H1 (cell line): ENCODE measurements at regions not wholly inside any gene's neighbourhood (a gene's known extent, or its start where the extent isn't known, plus 50 kb on each side); places are given as distances from the start of the nearest gene placed in this dataset.

Source experiments
- CEBPB ChIP-seq: IDR thresholded peaks from 2 replicates; pipeline ENCODE4 v1.6.1; 2012; ENCODE audit warnings: low read depth, low read length
- CHD1 ChIP-seq: IDR thresholded peaks from 2 replicates; pipeline ENCODE4 v1.6.1; 2012; ENCODE audit warnings: low read depth, low read length, improper control_type of control experiment
- CTCF ChIP-seq, 3 experiments: IDR thresholded peaks; 1 replicate in 2 of 3; 2 replicates in 1 of 3; pipeline versions ENCODE4 v1.5.1 to v1.6.1; 2011; ENCODE audit warnings: low read length in 3 of 3, mild to moderate bottlenecking in 3 of 3, inconsistent platforms in 2 of 3, low read depth in 1 of 3, moderate library complexity in 1 of 3; ENCODE audit not compliant: insufficient read depth in 1 of 3; ENCODE audit errors: control extremely low read depth in 1 of 3
- EGR1 ChIP-seq: IDR thresholded peaks from 2 replicates; pipeline ENCODE4 v1.6.1; 2011; ENCODE audit warnings: low read depth, low read length, borderline replicate concordance
- EZH2 ChIP-seq: fragments of 200-600 bp; sonication (generic); IDR thresholded peaks from 2 replicates; pipeline ENCODE4 v1.7.1; 2012; ENCODE audit warnings: low read depth, mild to moderate bottlenecking, moderate library complexity, low read length, inconsistent platforms; ENCODE audit not compliant: severe bottlenecking
- JUND ChIP-seq: IDR thresholded peaks from 2 replicates; pipeline ENCODE4 v1.6.1; 2011; ENCODE audit warnings: mild to moderate bottlenecking, improper control_type of control experiment, low read length
- POLR2A ChIP-seq, 2 experiments: IDR thresholded peaks; 1 replicate in 1 of 2; 2 replicates in 1 of 2; pipeline ENCODE4 v1.6.1; 2011; ENCODE audit warnings: low read depth in 2 of 2, low read length in 2 of 2, mild to moderate bottlenecking in 2 of 2; ENCODE audit errors: control extremely low read depth in 1 of 2
- RAD21 ChIP-seq, 2 experiments: IDR thresholded peaks in 1 of 2; conservative IDR thresholded peaks in 1 of 2; 2 replicates each; pipeline ENCODE4 v1.6.1; 2011; ENCODE audit warnings: low read depth in 2 of 2, low read length in 2 of 2, improper control_type of control experiment in 1 of 2, inconsistent platforms in 1 of 2, mild to moderate bottlenecking in 1 of 2, moderate library complexity in 1 of 2
- TAF1 ChIP-seq: IDR thresholded peaks from 2 replicates; pipeline ENCODE4 v1.6.1; 2011; ENCODE audit warnings: mild to moderate bottlenecking, low read depth, low read length

GRCh38 chr5:87198010-87198409 is 69.7 kb upstream of the RASA1 start:
- TF ChIP-seq CTCF (IDR thresholded peaks at IDR 0.05; ENCODE audit: control extremely low read depth in 1 of 3, insufficient read depth in 1 of 3, low read depth in 1 of 3, low read length in 3 of 3) (no peak), JUND (no peak), EZH2 (no peak), RAD21 (IDR thresholded peaks at IDR 0.05 in 1 of 2, conservative IDR thresholded peaks at IDR 0.05 in 1 of 2; ENCODE audit: low read depth in 2 of 2, low read length in 2 of 2) (no peak), CHD1 (no peak), TAF1 (no peak), POLR2A (IDR thresholded peaks at IDR 0.05; ENCODE audit: control extremely low read depth in 1 of 2, low read depth in 2 of 2, low read length in 2 of 2) (no peak), CEBPB (no peak), EGR1 (no peak)
